Upper lobe of left lung (tissue), 6 donors: ENCODE measurements at regions not wholly inside any gene's neighbourhood (a gene's known extent, or its start where the extent isn't known, plus 50 kb on each side); places are given as distances from the start of the nearest gene placed in this dataset.

Experiments used
- ATAC-seq, 2 donors: fragments of 200-7000 bp; cut with Tn5 transposase; one replicate each; pipeline ENCODE4 v1.9.1; 2022; ENCODE audit warnings: mild to moderate bottlenecking in 2 of 2, moderate library complexity in 2 of 2; ENCODE audit not compliant: low FRiP score in 2 of 2
- DNase-seq, 2 donors: peaks; one replicate each; pipeline ENCODE4 v3.0.0-alpha.2; 2019 to 2020
- H3K27ac ChIP-seq, 4 donors: fragments of 200-600 bp; sonication (generic); one replicate each; pipeline ENCODE4 v1.5.1; 2016 to 2019
- H3K27me3 ChIP-seq, 4 donors: fragments of 200-600 bp; sonication (generic); one replicate each; pipeline ENCODE4 v1.5.1; 2017 to 2019
- H3K36me3 ChIP-seq, 4 donors: fragments of 200-600 bp; sonication (generic); one replicate each; pipeline ENCODE4 v1.5.1; 2016 to 2019
- H3K4me1 ChIP-seq, 4 donors: fragments of 200-600 bp; sonication (generic); one replicate each; pipeline ENCODE4 v1.5.1; 2018 to 2019
- H3K4me3 ChIP-seq, 4 donors: fragments of 200-600 bp; sonication (generic); one replicate each; pipeline ENCODE4 v1.5.1; 2017 to 2019; ENCODE audit warnings: mild to moderate bottlenecking in 2 of 4, moderate library complexity in 1 of 4
- H3K9me3 ChIP-seq, 4 donors: fragments of 200-600 bp; sonication (generic); one replicate each; pipeline ENCODE4 v1.5.1; 2018 to 2019
- CTCF ChIP-seq, 6 experiments: fragments of 450-650 bp in 4 of 6; fragments of 200-600 bp in 2 of 6; sonication (generic) in 2 of 6; IDR thresholded peaks; one replicate each; pipeline ENCODE4 v1.5.1; 2016 to 2019; ENCODE audit warnings: antibody characterized with exemption in 6 of 6
- EP300 ChIP-seq, 4 donors: sonication (generic); formaldehyde crosslinking; IDR thresholded peaks; one replicate each; pipeline ENCODE4 v1.5.1; 2017; ENCODE audit warnings: antibody characterized with exemption in 4 of 4, control low read depth in 2 of 4
- POLR2A ChIP-seq, 4 donors: fragments of 450-650 bp; IDR thresholded peaks; one replicate each; pipeline ENCODE4 v1.5.1; 2016 to 2017; ENCODE audit warnings: antibody characterized with exemption in 4 of 4, mild to moderate bottlenecking in 2 of 4
- POLR2AphosphoS5 ChIP-seq, 2 donors: sonication (generic); formaldehyde crosslinking; IDR thresholded peaks; one replicate each; pipeline ENCODE4 v1.5.1; 2017; ENCODE audit warnings: antibody characterized with exemption in 2 of 2
- WGBS, 2 donors: methylation state at CpG; one replicate each; pipeline ENCODE4 v1.1.5; 2017 to 2018; 5-methylcytosine and 5-hydroxymethylcytosine counted together
- donor health status: DM: no; HTN: no; CAD: no; lungs with moderate emphysema.
- donor health status: DM: no; HTN: yes; CAD: no; lungs with severe emphysema.

DNA sequence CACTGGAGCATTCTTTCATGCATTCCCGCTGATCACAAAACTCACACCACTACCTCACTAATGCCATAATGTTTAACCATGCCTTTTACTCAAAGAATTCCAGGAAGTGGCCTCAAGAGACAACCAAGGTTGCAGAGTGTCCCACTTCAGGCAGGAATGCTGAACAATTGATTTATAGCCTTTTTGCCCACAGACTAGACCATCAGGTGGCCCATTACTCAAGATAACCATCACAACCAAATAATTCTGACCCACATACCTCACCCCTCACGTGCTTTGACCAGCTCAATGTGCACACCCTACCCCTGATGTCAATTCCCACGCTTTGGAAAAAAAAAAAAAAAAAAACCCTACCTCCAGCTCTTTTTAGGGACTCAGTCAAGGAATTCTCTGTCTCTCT is 220.6 kb upstream of the UFL1 start:
- WGBS, 2 donors, result 37 to 38% methylated on average over 3 of the region's 3 CpGs
- no peak for ATAC-seq

GRCh38 chr6:96301781-96302180 is 219.8 kb upstream of the UFL1 start:
- WGBS, 2 donors, result 63 to 64% methylated on average over 2 of the region's 2 CpGs
- Histone ChIP-seq H3K4me1 (no peaks in the 10 kb centered on the region), H3K27ac (no peak overlapping the region), H3K9me3 (no peaks in the 10 kb centered on the region), H3K36me3 (no peaks in the 10 kb centered on the region), H3K27me3 (no peaks in the 10 kb centered on the region), H3K4me3 (no peak overlapping the region)
- DNase-seq (no peak), ATAC-seq (no peak)
- TF ChIP-seq POLR2AphosphoS5 (IDR thresholded peaks at IDR 0.05) (no peak), POLR2A (IDR thresholded peaks at IDR 0.05) (no peak), CTCF (IDR thresholded peaks at IDR 0.05) (no peak), EP300 (IDR thresholded peaks at IDR 0.05) (no peak)

More for the DNA sequence above, 220.6 kb upstream of the UFL1 start:
- Histone ChIP-seq H3K27ac (no peak overlapping the region), H3K9me3 (no peaks in the 10 kb centered on the region), H3K36me3 (no peaks in the 10 kb centered on the region), H3K4me3 (no peak overlapping the region), H3K27me3 (no peaks in the 10 kb centered on the region), H3K4me1 (no peaks in the 10 kb centered on the region)
- no peak for TF ChIP-seq POLR2AphosphoS5 (IDR thresholded peaks at IDR 0.05)
- no peak for TF ChIP-seq EP300 (IDR thresholded peaks at IDR 0.05)
- no peak for DNase-seq

- H3K36me3 ChIP-seq, result no peaks in the 10 kb centered on the region
- 74 to 78% methylated on average over 3 of the region's 3 CpGs for WGBS, 2 donors
- no peak for ATAC-seq
- no peak for DNase-seq
- no peaks in the 10 kb centered on the region for H3K27me3 ChIP-seq
- H3K4me3 ChIP-seq, result no peak overlapping the region
- H3K4me1 ChIP-seq, result no peaks in the 10 kb centered on the region
- no peak for TF ChIP-seq POLR2A (IDR thresholded peaks at IDR 0.05)
- TF ChIP-seq EP300 (IDR thresholded peaks at IDR 0.05), result no peak
- TF ChIP-seq POLR2AphosphoS5 (IDR thresholded peaks at IDR 0.05), result no peak
- TF ChIP-seq CTCF (IDR thresholded peaks at IDR 0.05), result no peak
- H3K27ac ChIP-seq, result no peak overlapping the region
- H3K9me3 ChIP-seq, result no peaks in the 10 kb centered on the region
Measured at GRCh38 chr6:96302991-96303390, 218.6 kb upstream of the UFL1 start.

DNA sequence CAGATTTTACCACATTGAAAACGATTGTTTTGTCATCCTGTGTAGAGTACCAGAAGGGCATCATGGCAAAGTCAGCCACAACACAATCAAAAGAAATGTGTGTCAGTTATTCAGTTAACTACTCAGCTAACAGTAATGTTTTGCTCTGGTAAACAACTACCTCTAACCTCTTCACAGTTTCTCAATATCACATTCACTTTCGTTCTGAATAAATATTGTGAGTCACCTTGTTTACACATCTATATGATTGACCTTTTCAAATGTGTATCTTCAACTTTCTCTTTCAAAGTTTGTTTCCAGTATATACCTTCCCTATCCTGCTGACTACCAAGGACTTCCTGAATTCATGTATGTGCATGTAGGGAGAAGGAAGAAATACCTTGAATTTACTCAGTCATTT is 216.6 kb upstream of the UFL1 start:
- no peaks in the 10 kb centered on the region for H3K36me3 ChIP-seq
- 44 to 55% methylated on average over 2 of the region's 2 CpGs for WGBS, 2 donors
- ATAC-seq (no peak), DNase-seq (no peak)
- TF ChIP-seq POLR2A (IDR thresholded peaks at IDR 0.05) (no peak), POLR2AphosphoS5 (IDR thresholded peaks at IDR 0.05) (no peak), CTCF (IDR thresholded peaks at IDR 0.05) (no peak), EP300 (IDR thresholded peaks at IDR 0.05) (no peak)
- no peak overlapping the region for H3K4me3 ChIP-seq
- no peak overlapping the region for H3K27ac ChIP-seq
- H3K27me3 ChIP-seq, result no peaks in the 10 kb centered on the region
- H3K9me3 ChIP-seq, result no peaks in the 10 kb centered on the region
- H3K4me1 ChIP-seq, result no peaks in the 10 kb centered on the region

DNA sequence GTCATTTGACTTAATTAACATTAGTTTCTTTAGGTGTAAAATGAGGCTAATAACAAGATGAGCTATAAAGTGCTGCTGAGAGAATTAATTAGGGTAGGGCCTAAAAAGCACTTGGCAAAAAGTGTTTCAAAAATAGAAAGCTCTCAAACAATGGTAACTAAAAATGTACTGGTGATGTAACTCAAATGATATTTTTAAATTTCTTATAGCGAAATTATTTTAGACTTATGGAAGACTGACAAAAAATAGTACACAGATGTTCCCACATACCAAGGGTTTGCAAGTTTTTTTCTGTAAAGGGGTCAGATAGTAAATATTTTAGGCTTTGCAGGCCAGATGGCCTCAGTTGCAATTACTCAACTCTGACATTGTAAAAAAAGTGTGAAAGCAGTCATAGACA is 190.7 kb upstream of the UFL1 start:
- H3K9me3 ChIP-seq, result no peaks in the 10 kb centered on the region
- WGBS, 2 donors, result 87 to 88% methylated on average over 1 of the region's 1 CpG
- no peaks in the 10 kb centered on the region for H3K27me3 ChIP-seq
- no peaks in the 10 kb centered on the region for H3K4me1 ChIP-seq
- H3K4me3 ChIP-seq, result no peak overlapping the region
- H3K27ac ChIP-seq, result no peak overlapping the region
- TF ChIP-seq POLR2A (IDR thresholded peaks at IDR 0.05) (no peak), CTCF (IDR thresholded peaks at IDR 0.05) (no peak), EP300 (IDR thresholded peaks at IDR 0.05) (no peak), POLR2AphosphoS5 (IDR thresholded peaks at IDR 0.05) (no peak)
- ATAC-seq, result no peak
- DNase-seq, result no peak
- no peaks in the 10 kb centered on the region for H3K36me3 ChIP-seq
